CD4-positive, alpha-beta T cell (primary cell): ENCODE measurements at regions not wholly inside any gene's neighbourhood (a gene's known extent, or its start where the extent isn't known, plus 50 kb on each side); places are given as distances from the start of the nearest gene placed in this dataset.

Source experiments
- ATAC-seq: fragments of 200-7000 bp; cut with Tn5 transposase; one replicate; pipeline ENCODE4 v1.10.0; 2022; ENCODE audit warnings: mild to moderate bottlenecking; ENCODE audit not compliant: poor library complexity
- CTCF ChIA-PET: fragments of 350-600 bp; sonication (Branson Sonifier 250); formaldehyde crosslinking; loops from one replicate; lab custom pipeline; 2021; ENCODE audit warnings: antibody characterized with exemption, inconsistent platforms; lab: Charles Lee
- POLR2A ChIA-PET: fragments of 350-600 bp; sonication (Branson Sonifier 250); formaldehyde crosslinking; loops from one replicate; lab custom pipeline; 2021; ENCODE audit warnings: antibody characterized with exemption, inconsistent platforms; lab: Charles Lee
- DNase-seq, 14 experiments: peaks; one replicate each; pipeline ENCODE4 v3.0.0-alpha.2; 2013 to 2020; ENCODE audit warnings: mixed read lengths in 2 of 14
- H3K27ac ChIP-seq, 2 donors: one replicate each; pipeline versions ENCODE4 v1.5.1 to v1.7.0; 2013; ENCODE audit warnings: low read length in 2 of 2, low read depth in 1 of 2, mild to moderate bottlenecking in 1 of 2
- H3K27me3 ChIP-seq, 2 experiments: 1 replicate in 1 of 2; 2 replicates in 1 of 2; pipeline versions ENCODE4 v1.6.1 to v1.7.0; 2013; ENCODE audit warnings: low read length in 2 of 2, control low read depth in 1 of 2, mild to moderate bottlenecking in 1 of 2, moderate library complexity in 1 of 2; ENCODE audit not compliant: insufficient read depth in 2 of 2, control insufficient read depth in 1 of 2
- H3K36me3 ChIP-seq: one replicate; pipeline ENCODE4 v1.6.1; 2013; ENCODE audit warnings: low read length, control low read depth; ENCODE audit not compliant: insufficient read depth
- H3K4me1 ChIP-seq: one replicate; pipeline ENCODE4 v1.6.1; 2013; ENCODE audit warnings: low read length, control low read depth; ENCODE audit not compliant: insufficient read depth
- H3K4me3 ChIP-seq: one replicate; pipeline ENCODE4 v1.5.1; 2013; ENCODE audit warnings: mild to moderate bottlenecking, low read length, moderate library complexity
- H3K9me3 ChIP-seq, 2 experiments: 1 replicate in 1 of 2; 2 replicates in 1 of 2; pipeline versions ENCODE4 v1.6.1 to v1.7.0; 2013; ENCODE audit warnings: low read length in 2 of 2, mild to moderate bottlenecking in 2 of 2, control low read depth in 1 of 2, moderate library complexity in 1 of 2; ENCODE audit not compliant: control insufficient read depth in 1 of 2, insufficient read depth in 1 of 2
- H3K27ac Mint-ChIP-seq: one replicate; pipeline ENCODE4 v1.8.0; 2020; ENCODE audit warnings: mixed read lengths
- H3K27me3 Mint-ChIP-seq: one replicate; pipeline ENCODE4 v1.8.0; 2021; ENCODE audit warnings: mixed read lengths
- H3K36me3 Mint-ChIP-seq: one replicate; pipeline ENCODE4 v1.8.0; 2021; ENCODE audit warnings: low read depth, mixed read lengths
- H3K4me1 Mint-ChIP-seq: one replicate; pipeline ENCODE4 v1.8.0; 2021; ENCODE audit warnings: low read depth, mixed read lengths
- H3K4me3 Mint-ChIP-seq: one replicate; pipeline ENCODE4 v1.8.0; 2020; ENCODE audit warnings: mild to moderate bottlenecking, mixed read lengths
- H3K9me3 Mint-ChIP-seq: one replicate; pipeline ENCODE4 v1.8.0; 2020; ENCODE audit warnings: mixed read lengths
- intact Hi-C, 2 experiments: fragments of 100-400 bp; cut with DNase I in 1 of 2; cut with micrococcal nuclease in 1 of 2; formaldehyde crosslinking; loops; one replicate each; pipeline versions ENCODE4 v1.15.1 to v1.9.0; 2023 to 2025; cut with DNase I, micrococcal nuclease
- TF ChIP-seq, protein P1 (sequence below): fragments of 200-600 bp; IDR thresholded peaks from one replicate; pipeline ENCODE4 v1.8.0; 2022; ENCODE audit warnings: antibody characterized with exemption, mild to moderate bottlenecking

DNA sequence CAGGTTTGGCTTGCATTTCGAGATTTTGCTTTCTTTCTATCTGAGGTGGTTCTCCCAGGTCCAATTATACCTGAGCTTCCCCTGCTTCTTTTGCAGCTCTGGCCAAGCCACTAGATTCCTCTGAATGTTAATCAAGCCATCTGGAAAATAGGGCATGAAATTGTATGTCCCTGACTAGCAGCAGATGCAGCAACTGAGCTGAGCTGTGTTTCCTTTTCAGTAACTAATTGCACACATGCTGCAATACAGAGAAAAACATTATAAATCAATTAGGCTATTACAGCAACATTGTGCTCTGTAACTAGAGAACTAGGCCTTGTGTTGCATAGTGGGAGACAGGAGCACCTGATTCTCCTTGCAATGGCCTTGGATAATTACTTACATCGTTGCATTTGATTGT lies 408.3 kb downstream of the ETS1 start:
- ChIA-PET CTCF (no interaction called here), POLR2A (no interaction called here)
- Mint-ChIP-seq H3K4me1 (no peaks in the 10 kb centered on the region), H3K36me3 (no peaks in the 10 kb centered on the region), H3K27ac (no peak overlapping the region), H3K27me3 (no peaks in the 10 kb centered on the region), H3K9me3 (no peaks in the 10 kb centered on the region), H3K4me3 (no peak overlapping the region)
- DNase-seq (no peak), ATAC-seq (no peak)
- intact Hi-C loops: no loop called here
- Histone ChIP-seq H3K27ac (no peak overlapping the region), H3K27me3 (no peaks in the 10 kb centered on the region), H3K9me3 (no peaks in the 10 kb centered on the region), H3K4me1 (no peaks in the 10 kb centered on the region), H3K4me3 (no peak overlapping the region), H3K36me3 (no peaks in the 10 kb centered on the region)
- TF ChIP-seq, protein P1, sequence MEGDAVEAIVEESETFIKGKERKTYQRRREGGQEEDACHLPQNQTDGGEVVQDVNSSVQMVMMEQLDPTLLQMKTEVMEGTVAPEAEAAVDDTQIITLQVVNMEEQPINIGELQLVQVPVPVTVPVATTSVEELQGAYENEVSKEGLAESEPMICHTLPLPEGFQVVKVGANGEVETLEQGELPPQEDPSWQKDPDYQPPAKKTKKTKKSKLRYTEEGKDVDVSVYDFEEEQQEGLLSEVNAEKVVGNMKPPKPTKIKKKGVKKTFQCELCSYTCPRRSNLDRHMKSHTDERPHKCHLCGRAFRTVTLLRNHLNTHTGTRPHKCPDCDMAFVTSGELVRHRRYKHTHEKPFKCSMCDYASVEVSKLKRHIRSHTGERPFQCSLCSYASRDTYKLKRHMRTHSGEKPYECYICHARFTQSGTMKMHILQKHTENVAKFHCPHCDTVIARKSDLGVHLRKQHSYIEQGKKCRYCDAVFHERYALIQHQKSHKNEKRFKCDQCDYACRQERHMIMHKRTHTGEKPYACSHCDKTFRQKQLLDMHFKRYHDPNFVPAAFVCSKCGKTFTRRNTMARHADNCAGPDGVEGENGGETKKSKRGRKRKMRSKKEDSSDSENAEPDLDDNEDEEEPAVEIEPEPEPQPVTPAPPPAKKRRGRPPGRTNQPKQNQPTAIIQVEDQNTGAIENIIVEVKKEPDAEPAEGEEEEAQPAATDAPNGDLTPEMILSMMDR: no peak

DNA sequence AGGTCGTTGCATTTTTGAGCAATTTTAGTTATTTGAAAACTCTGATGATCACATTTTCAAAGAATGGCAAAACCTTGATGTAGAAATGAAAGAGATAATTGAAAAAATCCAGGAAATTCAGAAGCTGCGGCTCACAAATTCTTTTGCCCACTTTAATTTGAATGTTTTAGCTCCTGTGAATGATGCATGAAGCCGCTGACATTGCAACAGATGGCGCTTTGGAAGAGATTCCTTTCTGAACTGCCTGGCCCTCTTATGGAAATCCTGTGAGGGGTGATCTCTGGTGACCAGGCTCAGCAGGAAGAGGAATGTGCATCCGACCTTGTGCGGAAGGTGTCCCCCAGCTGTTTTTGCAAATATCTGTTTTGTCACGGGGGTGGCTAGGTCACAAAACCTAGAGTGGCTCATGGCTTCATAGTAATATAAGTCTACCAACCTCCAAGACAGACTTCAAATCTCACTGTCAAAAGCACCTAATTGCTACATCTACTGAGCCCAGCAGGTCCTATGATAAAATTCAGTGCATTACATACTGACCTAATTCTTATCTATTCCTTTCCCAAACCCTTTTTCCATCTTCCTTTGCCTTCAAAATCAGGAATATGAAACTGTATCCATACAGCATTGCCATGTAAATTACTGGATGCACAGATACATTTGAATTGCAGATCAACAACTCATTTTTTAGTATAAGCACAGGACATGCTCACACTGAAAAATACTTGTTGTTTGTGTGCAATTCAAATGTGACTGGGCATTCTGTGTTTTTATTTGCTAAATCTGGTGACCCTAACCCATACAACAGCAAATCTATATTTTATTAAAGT lies 412.7 kb downstream of the ETS1 start:
- no peaks in the 10 kb centered on the region for H3K9me3 ChIP-seq
- ATAC-seq (no peak), DNase-seq (no peak)
- H3K9me3 Mint-ChIP-seq: no peaks in the 10 kb centered on the region
- no peaks in the 10 kb centered on the region for H3K36me3 Mint-ChIP-seq
- intact Hi-C loops: loop anchor here (2.0 to 5.0 kb wide), 4 partner anchors 112 to 783 kb away; no protein-coding TSS in a partner anchor
- no peaks in the 10 kb centered on the region for H3K27me3 ChIP-seq
- no peaks in the 10 kb centered on the region for H3K36me3 ChIP-seq
- ChIA-PET POLR2A (no interaction called here), CTCF (interaction anchor here (0.9 to 5.2 kb wide), 3 partner anchors 456 to 656 kb away, joined by 3 to 59 read pairs (median 6); no protein-coding TSS in a partner anchor)
- no peaks in the 10 kb centered on the region for H3K4me1 ChIP-seq
- no peak overlapping the region for H3K27ac ChIP-seq
- no peak overlapping the region for H3K4me3 Mint-ChIP-seq
- TF ChIP-seq, protein P1: no peak
- no peak overlapping the region for H3K4me3 ChIP-seq
- no peak overlapping the region for H3K27ac Mint-ChIP-seq
- peaks cover 6% of the 10 kb centered on the region for H3K4me1 Mint-ChIP-seq
- H3K27me3 Mint-ChIP-seq: no peaks in the 10 kb centered on the region

DNA sequence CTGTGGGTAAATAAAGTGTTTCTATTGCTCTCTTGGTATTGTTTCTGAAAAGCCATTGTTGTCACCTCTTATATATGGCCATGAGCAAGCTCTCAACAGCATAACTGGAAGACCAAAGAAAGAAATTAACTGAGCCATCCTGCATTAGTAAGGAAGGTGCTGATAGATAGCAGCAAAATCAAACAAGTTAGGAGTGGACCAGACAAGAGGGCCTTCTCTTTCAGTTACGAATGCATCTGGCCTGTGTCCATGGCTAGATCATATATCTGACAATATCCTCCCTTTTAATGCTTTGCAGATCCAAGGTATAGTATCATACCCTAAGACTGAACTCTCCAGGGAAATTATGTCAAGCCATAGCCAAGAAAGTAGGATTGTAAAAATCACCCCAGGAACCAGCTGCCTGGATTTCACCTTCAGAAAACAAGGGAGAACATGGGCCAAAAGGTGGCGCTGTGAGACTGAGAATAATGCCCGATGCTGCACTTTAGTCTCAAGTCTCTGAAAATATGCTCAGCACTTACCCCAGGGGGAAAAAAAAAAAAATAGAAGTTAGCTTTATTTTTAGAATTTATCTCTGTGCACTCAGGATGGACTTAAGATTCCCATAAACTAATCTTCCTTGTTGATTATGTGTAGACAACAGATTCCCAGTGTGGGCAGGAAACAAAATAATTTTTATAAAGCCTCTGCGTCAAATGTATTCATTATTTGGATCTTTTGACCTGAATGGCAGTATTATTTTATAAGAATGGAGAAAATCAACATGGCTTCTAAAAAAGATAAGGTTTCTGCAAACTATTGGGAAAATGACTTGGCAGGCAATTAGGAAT lies 415.1 kb downstream of the ETS1 start:
- no peak overlapping the region for H3K27ac Mint-ChIP-seq
- POLR2A ChIA-PET: interaction anchor here (0.7 to 1.5 kb wide), 11 partner anchors 118 to 680 kb away, joined by 3 to 13 read pairs (median 4); no protein-coding TSS in a partner anchor
- intact Hi-C loops: loop anchor here (1.0 to 5.0 kb wide), 12 partner anchors 14 to 785 kb away; no protein-coding TSS in a partner anchor

More for the DNA sequence above, 415.1 kb downstream of the ETS1 start:
- TF ChIP-seq, protein P1: peak; percentile 91
- CTCF ChIA-PET: interaction anchor here (0.6 to 5.5 kb wide), 32 partner anchors 10 to 686 kb away, joined by 3 to 63 read pairs (median 3); no protein-coding TSS in a partner anchor
- Histone ChIP-seq H3K27me3 (no peaks in the 10 kb centered on the region), H3K27ac (no peak overlapping the region), H3K9me3 (no peaks in the 10 kb centered on the region), H3K36me3 (no peaks in the 10 kb centered on the region), H3K4me1 (no peaks in the 10 kb centered on the region), H3K4me3 (no peak overlapping the region)
- peak; percentile 83 for ATAC-seq
- peak; percentile 73 to 92 (median 84) for DNase-seq
- H3K9me3 Mint-ChIP-seq: no peaks in the 10 kb centered on the region
- no peaks in the 10 kb centered on the region for H3K27me3 Mint-ChIP-seq
- no peak overlapping the region for H3K4me3 Mint-ChIP-seq
- no peaks in the 10 kb centered on the region for H3K36me3 Mint-ChIP-seq
- H3K4me1 Mint-ChIP-seq: peaks cover 6% of the 10 kb centered on the region
